HG02970 (cell line): ENCODE measurements at regions not wholly inside any gene's neighbourhood (a gene's known extent, or its start where the extent isn't known, plus 50 kb on each side); places are given as distances from the start of the nearest gene placed in this dataset.

Experiments
- ATAC-seq: cut with Tn5 transposase; IDR thresholded peaks from one replicate; pipeline ENCODE4 v1.9.1; 2021; ENCODE audit warnings: mild to moderate bottlenecking, moderate library complexity, moderate number of reproducible peaks; ENCODE audit not compliant: unreplicated experiment, low FRiP score

DNA sequence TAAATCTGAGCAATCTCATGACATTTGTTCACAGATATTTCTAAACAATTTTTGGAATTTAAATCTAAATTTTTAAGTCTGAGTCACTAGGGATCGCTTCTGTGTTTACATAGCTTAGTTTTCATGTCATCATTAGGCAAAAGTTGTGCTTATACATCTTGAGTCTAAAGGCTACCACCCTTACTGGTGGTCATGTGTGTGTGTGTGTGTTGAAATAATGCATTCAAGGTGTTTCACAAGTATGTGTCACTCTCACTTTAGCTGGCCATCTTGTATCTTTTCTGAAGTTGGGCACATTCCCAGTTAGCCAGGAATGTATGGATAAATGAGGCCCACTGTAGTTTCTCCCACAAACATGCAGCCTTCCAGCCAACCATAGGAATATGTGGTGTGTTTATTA lies 1162.5 kb upstream of the PRMT6 start:
- ATAC-seq: no peak

DNA sequence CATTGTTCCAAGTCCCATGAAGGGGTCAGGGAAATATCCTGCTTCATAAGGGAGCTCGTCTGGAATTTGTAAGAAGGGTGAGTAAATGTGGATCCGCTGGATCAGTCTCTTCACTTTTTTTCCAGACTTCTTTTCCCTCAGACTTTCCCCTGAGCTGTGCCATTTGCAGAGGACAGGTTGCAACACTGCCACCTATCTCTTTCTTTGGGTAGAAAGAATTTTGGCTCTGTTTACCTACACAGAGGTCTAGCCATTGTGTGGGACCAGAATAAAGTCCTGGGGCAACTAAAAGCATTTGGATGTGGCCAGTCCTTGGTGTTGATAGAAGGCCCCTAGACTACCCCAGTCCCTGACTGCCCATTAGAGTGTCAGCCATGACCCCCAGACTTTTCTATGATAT lies 1146.7 kb upstream of the PRMT6 start:
- ATAC-seq: no peak

- ATAC-seq: no peak
Measured at GRCh38 chr1:105914403-105914802, 1142.1 kb upstream of the PRMT6 start.

DNA sequence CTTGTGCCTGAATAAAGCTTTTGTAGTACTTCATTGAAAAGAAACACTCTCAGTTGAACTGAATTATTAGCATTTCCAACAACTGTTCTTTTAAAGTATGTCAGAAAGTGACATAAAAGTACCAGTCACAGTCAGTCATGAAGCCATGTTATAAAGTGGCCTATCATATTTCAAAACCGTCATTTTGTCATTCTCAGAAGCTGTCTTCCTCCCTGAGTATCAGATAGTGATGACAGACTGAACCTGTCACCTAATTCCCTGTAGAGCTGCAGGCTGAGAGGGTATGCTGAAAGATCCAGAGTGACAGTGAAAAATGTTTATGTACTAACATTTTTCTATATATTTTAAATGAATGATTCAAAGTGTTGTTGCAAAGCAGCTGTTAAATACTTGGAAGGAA lies 1121.7 kb upstream of the PRMT6 start:
- no peak for ATAC-seq

DNA sequence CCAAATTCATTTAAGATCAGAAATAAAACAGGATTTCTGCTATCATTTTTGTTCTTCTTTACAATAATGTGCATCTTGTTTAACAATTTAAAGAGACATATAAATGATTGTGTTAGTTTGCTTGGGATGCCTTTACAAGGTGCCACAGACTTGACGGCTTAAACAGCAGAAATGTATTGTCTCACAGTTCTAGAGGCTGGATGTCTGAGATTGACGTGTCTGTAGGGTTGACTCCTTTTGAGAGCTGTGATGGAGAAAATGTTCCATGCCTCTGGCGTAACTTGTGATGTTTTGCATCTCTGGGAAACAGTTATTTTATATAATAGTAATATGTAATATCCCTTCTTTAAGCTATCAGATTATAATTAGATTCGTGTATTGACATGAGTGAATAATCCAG lies 1091.6 kb upstream of the PRMT6 start:
- no peak for ATAC-seq

- no peak for ATAC-seq
Measured at GRCh38 chr1:105997516-105997915, 1059.0 kb upstream of the PRMT6 start.

DNA sequence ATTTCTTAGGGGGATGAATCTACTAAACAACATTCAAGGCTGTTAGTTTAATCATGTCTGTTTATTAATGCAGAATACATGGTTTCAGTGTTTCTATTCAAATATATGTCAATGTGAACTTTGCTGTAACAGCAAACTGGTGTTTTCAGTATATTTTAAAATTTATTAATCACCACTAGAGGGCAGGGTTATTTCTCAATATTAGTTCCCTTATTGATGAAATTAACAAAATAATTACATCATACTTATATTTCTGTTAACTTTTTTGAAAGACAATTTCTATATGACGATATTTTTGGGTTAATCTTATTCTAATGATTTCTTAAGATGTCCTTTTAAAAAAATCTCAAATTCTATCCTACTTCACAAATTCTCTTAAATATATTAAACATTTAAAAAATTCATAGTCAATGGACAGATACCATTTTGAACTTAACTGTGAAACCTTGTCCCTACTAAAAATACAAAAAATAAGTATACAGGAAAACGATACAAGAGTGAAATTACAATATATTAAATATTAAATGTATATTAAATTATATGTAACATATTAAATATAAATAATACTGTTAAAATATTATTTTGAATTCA lies 1034.1 kb upstream of the PRMT6 start:
- no peak for ATAC-seq

- no peak for ATAC-seq
Measured at GRCh38 chr1:106027871-106028270, 1028.6 kb upstream of the PRMT6 start.

GRCh38 chr1:106037526-106037925 lies 1018.9 kb upstream of the PRMT6 start:
- no peak for ATAC-seq

- no peak for ATAC-seq
Measured at GRCh38 chr1:106038260-106038659, 1018.2 kb upstream of the PRMT6 start.

GRCh38 chr1:106043971-106044370 lies 1012.5 kb upstream of the PRMT6 start:
- ATAC-seq: no peak

- no peak for ATAC-seq
Measured at GRCh38 chr1:106047210-106047609, 1009.3 kb upstream of the PRMT6 start.

GRCh38 chr1:106049595-106049994 lies 1006.9 kb upstream of the PRMT6 start:
- no peak for ATAC-seq

DNA sequence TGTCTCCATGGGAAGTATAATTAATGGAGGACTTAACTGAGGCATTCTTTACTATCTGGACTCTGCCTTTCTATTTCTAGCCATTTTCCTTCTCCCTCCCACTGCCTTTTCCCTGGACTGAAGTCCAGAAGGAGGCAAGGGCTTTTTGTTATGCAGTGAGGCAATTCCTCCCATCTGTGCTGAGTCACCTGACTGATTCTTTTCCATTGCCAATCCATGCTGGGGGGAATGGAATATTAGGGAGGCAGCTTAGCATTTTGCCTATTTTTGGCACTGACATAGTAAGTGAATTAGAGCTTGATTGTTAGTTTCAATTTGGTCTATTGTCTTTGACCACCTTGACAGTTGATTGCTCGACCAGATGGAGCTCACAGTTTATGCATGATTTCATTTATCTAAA lies 1000.6 kb upstream of the PRMT6 start:
- no peak for ATAC-seq

GRCh38 chr1:106061586-106062495 lies 994.6 kb upstream of the PRMT6 start:
- no peak for ATAC-seq

GRCh38 chr1:106063510-106063909 lies 993.0 kb upstream of the PRMT6 start:
- ATAC-seq: no peak

- peak; percentile 79 for ATAC-seq
Measured at GRCh38 chr1:106072909-106073600, 983.4 kb upstream of the PRMT6 start.

DNA sequence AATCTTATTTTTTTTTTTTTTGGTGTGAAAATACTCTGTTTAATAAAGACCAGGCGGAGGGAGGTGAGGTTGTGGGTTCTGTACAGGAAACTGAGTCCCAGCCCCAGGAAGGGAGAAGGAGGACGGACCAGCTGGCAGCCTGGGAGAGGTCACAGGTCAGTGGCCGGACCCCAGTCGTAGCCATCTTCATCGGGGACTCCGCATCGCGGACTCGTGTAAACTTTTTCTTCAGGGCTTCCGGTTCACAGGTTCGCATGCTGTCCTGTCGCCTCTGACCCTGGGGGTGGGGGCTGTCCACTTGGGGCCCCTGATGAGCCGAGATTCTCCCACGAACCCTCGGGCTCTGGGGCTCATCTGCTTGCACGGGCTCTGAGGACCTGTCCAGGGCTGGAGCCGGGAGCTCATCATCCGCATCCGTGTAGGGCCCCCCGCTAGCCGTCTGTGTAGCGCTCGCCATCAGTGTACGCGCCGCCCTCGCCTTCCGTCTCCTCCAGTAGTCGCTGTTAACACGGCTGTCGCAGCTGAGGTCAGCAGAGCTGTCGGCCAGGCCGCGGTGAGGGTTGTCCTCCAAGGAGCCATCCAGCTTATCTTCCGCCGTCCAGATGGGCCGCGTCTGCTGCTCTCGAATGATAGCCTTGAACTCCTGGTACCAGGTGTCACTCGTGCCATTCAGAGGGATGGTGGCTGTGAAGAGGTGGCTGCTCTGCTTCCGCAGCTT lies 975.7 kb upstream of the PRMT6 start:
- no peak for ATAC-seq

GRCh38 chr1:106111044-106111443 lies 945.4 kb upstream of the PRMT6 start:
- ATAC-seq: no peak

- no peak for ATAC-seq
Measured at GRCh38 chr1:106113851-106114250, 942.6 kb upstream of the PRMT6 start.

DNA sequence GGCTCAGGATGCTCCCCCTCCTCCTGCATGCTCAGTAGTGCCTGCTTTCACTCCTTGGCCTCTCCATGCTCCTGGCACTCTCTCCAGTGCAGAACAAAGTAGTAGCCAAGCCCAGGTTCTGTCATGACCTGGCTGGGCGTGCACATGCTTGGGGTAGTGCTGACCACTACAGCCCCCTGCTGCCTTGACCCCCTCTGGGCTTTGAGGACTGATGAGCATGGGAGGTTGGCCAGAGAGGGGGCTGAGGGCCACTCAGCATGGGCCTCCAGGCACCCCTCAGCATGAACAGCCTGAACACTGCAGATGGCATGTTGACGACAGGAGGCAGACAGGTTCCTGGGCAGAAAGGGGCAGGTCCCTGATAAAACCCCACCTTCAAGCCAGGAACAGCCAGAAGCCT lies 935.7 kb upstream of the PRMT6 start:
- no peak for ATAC-seq
